Posterior vena cava (tissue), 2 donors: ENCODE measurements at regions not wholly inside any gene's neighbourhood (a gene's known extent, or its start where the extent isn't known, plus 50 kb on each side); places are given as distances from the start of the nearest gene placed in this dataset.
"Not testable (repeated sequence)": the region's sequence is repeated elsewhere in the genome, so short reads cannot be mapped to it uniquely, and the experiment has no call there.

Experiments
- DNase-seq: peaks from one replicate; pipeline ENCODE4 v3.0.0-alpha.2; 2020; ENCODE audit warnings: low spot score
- intact Hi-C, 2 donors: fragments of 100-400 bp; cut with DNase I; formaldehyde crosslinking; loops; one replicate each; pipeline versions ENCODE4 v1.14.1 to v1.14.2; 2022 to 2023
- donor health status: DM: yes; HTN: yes; CAD: no.
- donor health status: DM: yes; HTN: yes; CAD: no.

- no peak for DNase-seq
- intact Hi-C loops = no loop called here
Observed at GRCh38 chr4:157768419-157768818, 404.4 kb downstream of the GASK1B start.

DNA sequence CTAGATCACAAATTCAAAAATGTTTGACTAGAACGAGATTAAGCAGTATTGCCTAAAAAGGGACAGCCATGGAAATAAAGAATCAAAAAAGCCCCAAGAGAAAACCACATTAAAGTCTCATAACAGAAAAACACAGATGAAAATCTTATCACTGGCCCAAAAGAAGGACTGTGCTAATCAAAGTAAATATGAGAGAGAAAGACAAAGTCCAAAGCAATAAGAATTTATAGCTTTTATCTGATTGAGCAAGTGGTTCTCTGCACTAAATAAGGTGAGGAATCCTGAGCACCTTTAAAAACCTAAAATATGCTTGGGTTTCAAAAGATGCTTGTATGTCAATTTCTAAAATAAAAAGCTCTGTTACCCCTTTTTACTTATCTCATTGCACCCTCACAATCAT, 409.3 kb downstream of the GASK1B start:
- no peak for DNase-seq
- intact Hi-C loops = no loop called here

DNA sequence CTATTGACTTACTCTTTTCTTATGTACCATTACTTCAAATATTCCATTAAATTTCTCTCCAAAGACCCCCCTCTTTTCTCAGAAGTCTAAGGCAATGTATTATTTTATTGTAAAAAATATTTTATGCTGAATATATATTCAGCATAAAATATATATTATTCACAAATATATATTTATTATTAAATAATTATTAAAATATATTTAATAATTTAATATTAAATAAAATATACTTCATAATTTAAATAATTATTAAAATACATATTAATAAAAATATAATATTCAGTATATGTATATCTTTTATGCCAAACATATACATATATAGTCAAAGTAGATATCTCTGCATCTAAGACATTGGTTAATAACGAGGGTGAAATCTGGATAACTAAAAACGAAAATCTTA, 418.4 kb downstream of the GASK1B start:
- no peak for DNase-seq
- intact Hi-C loops = no loop called here

DNA sequence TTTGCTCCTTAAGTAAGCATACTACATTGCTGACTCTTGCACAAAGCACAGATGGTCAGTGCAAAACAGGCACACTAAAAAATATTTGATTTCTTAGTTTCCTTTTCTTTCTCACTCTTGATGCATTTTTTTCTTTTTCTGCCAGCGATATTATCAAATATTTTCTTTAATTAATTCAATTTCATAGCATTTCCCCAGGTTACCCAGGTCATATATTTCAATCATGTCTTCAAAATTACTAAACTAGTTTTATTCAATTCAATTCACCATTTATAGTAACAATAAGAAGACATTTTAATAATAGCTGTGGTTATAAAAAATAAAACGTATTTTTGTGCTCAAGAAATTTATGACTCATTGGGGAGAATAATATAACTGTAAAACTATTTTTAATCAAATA, 421.2 kb downstream of the GASK1B start:
- no peak for DNase-seq
- intact Hi-C loops = no loop called here

- DNase-seq = no peak
- intact Hi-C loops = no loop called here
Observed at GRCh38 chr4:157741642-157742041, 431.2 kb downstream of the GASK1B start.

- no peak for DNase-seq
- intact Hi-C loops = no loop called here
Observed at GRCh38 chr4:157739242-157739641, 433.6 kb downstream of the GASK1B start.

- intact Hi-C loops = no loop called here
- no peak for DNase-seq
Observed at GRCh38 chr4:157728215-157728614, 444.6 kb downstream of the GASK1B start.

GRCh38 chr4:157727163-157727562, 445.7 kb downstream of the GASK1B start:
- DNase-seq = no peak
- intact Hi-C loops = no loop called here

- DNase-seq = no peak
- intact Hi-C loops = no loop called here
Observed at GRCh38 chr4:157722146-157722545, 450.7 kb downstream of the GASK1B start.

GRCh38 chr4:157713342-157713741, 459.5 kb downstream of the GASK1B start:
- DNase-seq = no peak
- intact Hi-C loops = loop anchor here in 1 of 2 donors (10.0 kb wide), 1 partner anchor 1859 kb away; no protein-coding TSS in a partner anchor

DNA sequence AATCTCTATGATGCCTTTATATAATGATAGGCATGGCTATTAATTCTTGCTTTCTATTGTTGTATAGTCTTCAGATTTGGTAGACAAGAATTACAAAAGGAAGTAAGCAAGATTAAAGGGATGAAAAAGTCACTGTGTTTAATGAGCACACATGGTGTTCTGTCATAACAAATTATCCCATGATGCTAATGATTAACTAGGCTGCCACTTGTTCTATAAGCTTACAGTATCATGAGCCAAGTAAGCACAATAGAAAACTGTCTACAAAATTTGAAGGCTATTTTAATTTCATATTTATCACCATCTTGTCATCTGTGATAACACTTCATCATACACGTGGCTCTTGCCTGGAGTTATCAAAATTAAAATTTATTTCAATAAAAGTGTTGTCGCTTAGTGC, 466.7 kb downstream of the GASK1B start:
- no peak for DNase-seq
- intact Hi-C loops = no loop called here

GRCh38 chr4:157702831-157703230, 470.0 kb downstream of the GASK1B start:
- no peak for DNase-seq
- intact Hi-C loops = no loop called here

GRCh38 chr4:157701695-157701994, 471.2 kb downstream of the GASK1B start:
- intact Hi-C loops = no loop called here
- no peak for DNase-seq

- no peak for DNase-seq
- intact Hi-C loops = no loop called here
Observed at GRCh38 chr4:157700898-157701694, 471.7 kb downstream of the GASK1B start.

- intact Hi-C loops = no loop called here
- no peak for DNase-seq
Observed at GRCh38 chr4:157689476-157689875, 468.9 kb downstream of the GRIA2 start.

- intact Hi-C loops = no loop called here
- DNase-seq = no peak
Observed at GRCh38 chr4:157687971-157688370, 467.4 kb downstream of the GRIA2 start.

- intact Hi-C loops, DNase-seq: not testable (repeated sequence)
Observed at GRCh38 chr4:157679326-157679725, 458.8 kb downstream of the GRIA2 start.

DNA sequence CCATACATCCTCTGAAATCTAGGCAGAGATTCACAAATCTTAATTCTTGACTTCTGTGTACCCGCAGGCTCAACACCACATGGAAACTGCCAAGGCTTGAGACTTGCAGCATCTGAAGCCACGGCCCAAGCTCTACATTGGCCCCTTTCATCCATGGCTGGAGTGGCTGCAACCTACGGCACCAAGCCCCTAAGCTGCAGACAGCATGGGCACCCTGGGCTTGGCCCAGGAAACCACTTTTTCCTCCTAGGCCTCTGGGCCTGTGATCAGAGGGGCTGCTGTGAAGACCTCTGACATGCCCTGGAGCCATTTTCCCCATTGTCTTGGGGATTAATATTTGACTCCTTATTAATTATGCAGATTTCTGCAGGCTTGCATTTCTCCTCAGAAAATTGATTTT, 457.9 kb downstream of the GRIA2 start:
- DNase-seq = no peak
- intact Hi-C loops = no loop called here

- intact Hi-C loops = no loop called here
- peak; percentile 22 for DNase-seq
Observed at GRCh38 chr4:157674699-157675098, 454.2 kb downstream of the GRIA2 start.

DNA sequence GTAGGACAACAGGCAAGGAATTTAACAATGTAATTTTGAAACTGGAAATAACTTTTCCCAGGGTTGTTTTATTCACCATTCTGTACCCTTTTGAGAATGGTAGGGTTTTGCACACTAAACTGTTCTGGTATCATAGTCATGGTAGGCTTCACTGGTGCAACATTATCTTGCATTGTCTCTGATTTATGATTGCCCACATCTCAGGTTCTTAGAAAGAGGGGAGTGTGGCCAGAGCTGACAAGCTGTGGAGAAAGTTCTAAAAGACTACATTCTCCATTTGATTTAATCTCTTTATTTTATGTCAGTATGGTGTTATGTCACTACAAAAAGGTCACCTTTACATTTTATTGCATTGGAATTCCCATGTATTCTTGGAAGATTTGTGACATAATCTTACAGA, 447.3 kb downstream of the GRIA2 start:
- intact Hi-C loops = no loop called here
- no peak for DNase-seq

GRCh38 chr4:157664726-157665125, 444.2 kb downstream of the GRIA2 start:
- DNase-seq = no peak
- intact Hi-C loops = loop anchor here in 1 of 2 donors (5.0 kb wide), 1 partner anchor 962 kb away; no protein-coding TSS in a partner anchor
